ENCODE measurements at regions not wholly inside any gene's neighbourhood (a gene's known extent, or its start where the extent isn't known, plus 50 kb on each side); places are given as distances from the start of the nearest gene placed in this dataset.

DNA sequence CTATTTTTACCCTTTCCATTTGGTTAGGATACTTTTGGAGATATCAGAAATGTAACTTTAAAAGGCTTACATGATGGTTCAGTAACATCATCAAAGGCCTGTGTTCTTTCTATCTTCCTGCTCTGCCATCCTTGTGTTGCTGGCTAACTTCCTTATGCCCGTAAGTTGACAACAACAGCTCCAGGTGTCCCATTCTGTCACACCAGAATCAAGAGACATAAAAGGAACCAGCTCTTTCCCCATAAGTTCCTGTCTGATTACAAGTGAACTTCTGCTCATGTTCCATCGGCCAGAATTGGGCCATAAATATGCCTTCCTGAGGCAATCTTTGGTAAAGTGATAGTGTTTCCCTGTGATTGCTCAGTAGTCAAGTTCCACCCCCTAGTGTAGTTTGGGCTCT lies 92.4 kb downstream of the FAM170A start:
- no peak for TF ChIP-seq EZH2phosphoT487 (IDR thresholded peaks at IDR 0.05; ENCODE audit: insufficient read depth, low read depth)
- TF ChIP-seq EZH2 (IDR thresholded peaks at IDR 0.05; ENCODE audit: insufficient read depth, poor library complexity, severe bottlenecking), result no peak

Data from GM23248 (cell line).